ENCODE measurements at regions not wholly inside any gene's neighbourhood (a gene's known extent, or its start where the extent isn't known, plus 50 kb on each side); places are given as distances from the start of the nearest gene placed in this dataset.

DNA sequence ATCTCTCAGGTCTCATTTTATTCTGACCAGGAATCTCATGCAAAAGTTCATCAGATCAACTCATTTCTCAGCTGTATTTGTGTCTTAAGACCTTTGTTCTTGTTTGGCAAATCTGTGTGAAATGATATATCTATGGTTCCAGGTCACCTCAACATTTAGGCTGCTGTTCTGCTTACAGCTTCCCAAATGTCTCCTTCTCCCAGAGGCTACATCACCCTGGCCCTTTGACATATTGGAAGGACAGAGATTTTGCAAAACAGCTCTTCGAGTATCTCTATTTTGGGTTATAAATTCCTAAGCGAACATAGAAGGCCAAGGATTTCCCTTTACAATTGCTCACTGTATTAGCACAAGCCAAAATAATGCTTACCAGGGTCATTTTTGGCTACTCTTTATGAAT is 57.5 kb upstream of the GIMD1 start:
- Histone ChIP-seq H3K36me3 (replicated peaks in 1 of 2; ENCODE audit: insufficient read depth in 1 of 2, low read depth in 2 of 2) (no peaks in the 10 kb centered on the region), H3K27me3 (no peaks in the 10 kb centered on the region), H3K9me3 (no peaks in the 10 kb centered on the region), H3K4me3 (no peak overlapping the region), H3K4me1 (no peaks in the 10 kb centered on the region), H3K27ac (no peak overlapping the region)
- WGBS, 2 donors, result 65 to 76% methylated on average over 2 of the region's 2 CpGs
- no peak for TF ChIP-seq POLR2A (IDR thresholded peaks at IDR 0.05)
- TF ChIP-seq, protein P1, sequence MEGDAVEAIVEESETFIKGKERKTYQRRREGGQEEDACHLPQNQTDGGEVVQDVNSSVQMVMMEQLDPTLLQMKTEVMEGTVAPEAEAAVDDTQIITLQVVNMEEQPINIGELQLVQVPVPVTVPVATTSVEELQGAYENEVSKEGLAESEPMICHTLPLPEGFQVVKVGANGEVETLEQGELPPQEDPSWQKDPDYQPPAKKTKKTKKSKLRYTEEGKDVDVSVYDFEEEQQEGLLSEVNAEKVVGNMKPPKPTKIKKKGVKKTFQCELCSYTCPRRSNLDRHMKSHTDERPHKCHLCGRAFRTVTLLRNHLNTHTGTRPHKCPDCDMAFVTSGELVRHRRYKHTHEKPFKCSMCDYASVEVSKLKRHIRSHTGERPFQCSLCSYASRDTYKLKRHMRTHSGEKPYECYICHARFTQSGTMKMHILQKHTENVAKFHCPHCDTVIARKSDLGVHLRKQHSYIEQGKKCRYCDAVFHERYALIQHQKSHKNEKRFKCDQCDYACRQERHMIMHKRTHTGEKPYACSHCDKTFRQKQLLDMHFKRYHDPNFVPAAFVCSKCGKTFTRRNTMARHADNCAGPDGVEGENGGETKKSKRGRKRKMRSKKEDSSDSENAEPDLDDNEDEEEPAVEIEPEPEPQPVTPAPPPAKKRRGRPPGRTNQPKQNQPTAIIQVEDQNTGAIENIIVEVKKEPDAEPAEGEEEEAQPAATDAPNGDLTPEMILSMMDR (IDR thresholded peaks at IDR 0.05), result no peak
- intact Hi-C loops (cut with DNase I), result no loop called here
- no peak for DNase-seq
- ATAC-seq, result no peak

DNA sequence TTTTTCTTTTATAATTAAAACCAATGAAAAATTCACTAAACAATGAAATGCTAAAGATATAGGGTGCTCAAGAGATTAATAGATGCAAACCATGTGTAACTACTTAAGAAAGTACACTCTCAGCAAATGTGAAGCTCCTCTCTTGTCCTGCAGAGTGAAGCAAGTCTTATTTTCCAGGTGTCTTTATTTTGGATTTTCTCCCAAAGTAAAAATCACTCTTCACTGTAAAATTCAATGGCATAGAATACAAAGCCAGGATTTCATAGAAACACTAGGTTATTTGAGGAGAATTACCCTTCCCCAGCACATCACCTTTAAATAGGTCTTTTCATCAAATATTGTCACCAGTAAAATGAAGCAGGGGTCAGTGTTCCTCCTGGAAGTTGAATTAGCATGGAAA is 57.0 kb upstream of the GIMD1 start:
- Histone ChIP-seq H3K36me3 (replicated peaks in 1 of 2; ENCODE audit: insufficient read depth in 1 of 2, low read depth in 2 of 2) (no peaks in the 10 kb centered on the region), H3K4me1 (no peaks in the 10 kb centered on the region), H3K27me3 (no peaks in the 10 kb centered on the region), H3K4me3 (no peak overlapping the region), H3K27ac (no peak overlapping the region), H3K9me3 (no peaks in the 10 kb centered on the region)
- ATAC-seq (no peak), DNase-seq (no peak)
- intact Hi-C loops (cut with DNase I), result no loop called here
- no peak for TF ChIP-seq POLR2A (IDR thresholded peaks at IDR 0.05)
- TF ChIP-seq, protein P1 (IDR thresholded peaks at IDR 0.05), result no peak

DNA sequence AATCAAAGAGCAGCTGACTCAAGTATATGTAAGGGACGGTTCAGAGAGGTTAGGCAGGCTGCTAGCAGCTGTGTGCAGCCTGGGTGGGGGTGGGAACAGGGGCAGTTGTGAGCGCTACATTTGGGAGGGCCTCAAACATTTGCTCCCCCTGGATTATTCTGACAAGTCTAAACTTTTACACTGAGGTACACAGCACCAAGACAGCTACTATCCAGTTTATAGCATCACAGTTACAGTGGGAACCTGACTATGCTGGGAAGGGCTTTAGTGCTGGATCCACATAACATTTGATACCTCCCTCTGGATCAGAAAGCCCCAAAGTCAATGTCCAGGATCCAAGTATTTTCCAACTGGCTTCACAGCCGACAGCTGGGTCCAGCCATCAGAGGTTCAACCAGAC is 55.8 kb upstream of the GIMD1 start:
- WGBS, 2 donors, result 61 to 85% methylated on average over 3 of the region's 3 CpGs
- no peak for ATAC-seq
- H3K4me3 ChIP-seq, result no peak overlapping the region
- no peaks in the 10 kb centered on the region for H3K4me1 ChIP-seq
- no peak for DNase-seq
- no peak overlapping the region for H3K27ac ChIP-seq
- H3K36me3 ChIP-seq (replicated peaks in 1 of 2; ENCODE audit: insufficient read depth in 1 of 2, low read depth in 2 of 2), result no peaks in the 10 kb centered on the region
- intact Hi-C loops (cut with DNase I), result no loop called here
- no peaks in the 10 kb centered on the region for H3K9me3 ChIP-seq
- no peak for TF ChIP-seq POLR2A (IDR thresholded peaks at IDR 0.05)
- TF ChIP-seq, protein P1 (IDR thresholded peaks at IDR 0.05), result no peak
- no peaks in the 10 kb centered on the region for H3K27me3 ChIP-seq

DNA sequence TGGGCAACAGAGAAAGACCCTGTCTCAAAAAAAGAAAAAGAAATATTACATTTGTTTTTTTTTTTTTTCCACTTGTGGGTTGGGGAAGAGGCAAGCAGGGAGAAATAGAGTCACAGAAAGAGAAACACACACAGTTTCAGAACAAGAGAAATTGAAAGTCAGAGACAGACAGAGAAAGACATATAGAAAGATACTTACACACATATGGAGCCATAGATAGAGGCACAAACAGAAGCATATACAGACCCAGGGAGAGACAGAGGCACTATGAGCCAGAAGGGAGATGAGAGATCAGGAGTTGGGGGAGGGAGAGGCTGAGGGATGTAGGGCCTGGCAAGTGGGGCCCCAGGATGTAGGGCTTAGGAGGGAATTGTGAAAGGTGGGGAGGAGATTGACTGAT is 55.2 kb upstream of the GIMD1 start:
- Histone ChIP-seq H3K4me1 (no peaks in the 10 kb centered on the region), H3K27me3 (no peaks in the 10 kb centered on the region), H3K36me3 (replicated peaks in 1 of 2; ENCODE audit: insufficient read depth in 1 of 2, low read depth in 2 of 2) (no peaks in the 10 kb centered on the region), H3K9me3 (no peaks in the 10 kb centered on the region), H3K27ac (no peak overlapping the region), H3K4me3 (no peak overlapping the region)
- intact Hi-C loops (cut with DNase I), result no loop called here
- TF ChIP-seq POLR2A (IDR thresholded peaks at IDR 0.05), result no peak
- TF ChIP-seq, protein P1 (IDR thresholded peaks at IDR 0.05), result no peak
- ATAC-seq, result no peak
- no peak for DNase-seq

DNA sequence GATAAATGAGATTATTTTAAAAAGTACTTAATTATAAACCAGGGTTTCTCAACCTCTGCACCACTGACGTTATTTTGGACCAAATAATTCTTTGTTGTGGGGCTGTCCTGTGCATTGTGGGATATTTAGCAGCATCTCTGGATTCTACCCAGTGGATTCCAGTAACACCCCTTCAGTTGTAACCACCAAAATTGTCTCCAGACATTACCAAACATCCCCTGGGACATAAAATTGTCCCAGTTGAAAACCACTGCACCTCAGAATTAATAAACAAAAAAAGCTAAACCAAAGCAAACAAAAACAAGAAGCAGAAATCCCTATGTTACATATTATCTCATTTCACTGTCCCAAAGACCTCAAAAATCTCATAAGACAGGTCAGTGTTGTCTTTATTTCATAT is 54.2 kb upstream of the GIMD1 start:
- H3K9me3 ChIP-seq, result no peaks in the 10 kb centered on the region
- H3K27me3 ChIP-seq, result no peaks in the 10 kb centered on the region
- H3K4me3 ChIP-seq, result no peak overlapping the region
- intact Hi-C loops (cut with DNase I), result no loop called here
- no peak overlapping the region for H3K27ac ChIP-seq
- WGBS, 2 donors, result 18 to 23% methylated on average over 1 of the region's 1 CpG
- ATAC-seq (no peak), DNase-seq (no peak)
- no peaks in the 10 kb centered on the region for H3K36me3 ChIP-seq (replicated peaks in 1 of 2; ENCODE audit: insufficient read depth in 1 of 2, low read depth in 2 of 2)
- no peaks in the 10 kb centered on the region for H3K4me1 ChIP-seq
- TF ChIP-seq POLR2A (IDR thresholded peaks at IDR 0.05), result no peak
- TF ChIP-seq, protein P1 (IDR thresholded peaks at IDR 0.05), result no peak
